ENCODE measurements at regions not wholly inside any gene's neighbourhood (a gene's known extent, or its start where the extent isn't known, plus 50 kb on each side); places are given as distances from the start of the nearest gene placed in this dataset.
"Not testable (repeated sequence)": the region's sequence is repeated elsewhere in the genome, so short reads cannot be mapped to it uniquely, and the experiment has no call there.

- FAIRE-seq; DNase-seq (ENCODE audit: extremely low spot score, insufficient read length, low read depth): not testable (repeated sequence)
Observed at GRCh38 chrX:123788193-123788592, 55.3 kb upstream of the THOC2 start.

DNA sequence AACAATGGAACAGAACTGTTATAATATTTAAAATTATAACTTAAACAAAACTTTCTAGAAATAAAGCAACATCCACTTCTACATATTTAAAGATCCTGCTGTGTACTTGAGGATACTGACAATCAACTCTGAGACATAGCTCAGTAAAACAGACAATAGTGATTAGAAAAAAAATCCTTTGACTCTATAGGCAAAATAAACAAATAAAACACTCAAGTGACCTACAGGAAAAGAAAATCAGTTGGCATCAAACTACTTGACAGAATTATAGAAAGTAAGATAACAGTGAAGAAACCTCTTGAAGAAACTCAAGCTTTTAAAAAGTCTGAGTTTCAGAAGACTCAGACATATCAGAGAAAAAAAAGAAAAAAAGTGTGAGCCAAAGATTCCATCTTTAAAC is 55.9 kb upstream of the THOC2 start:
- FAIRE-seq (no peak), DNase-seq (ENCODE audit: extremely low spot score, insufficient read length, low read depth) (no peak)

GRCh38 chrX:123797543-123798447 is 62.1 kb upstream of the XIAP start:
- peak; percentile 38 for FAIRE-seq
- DNase-seq (ENCODE audit: extremely low spot score, insufficient read length, low read depth), result no peak

DNA sequence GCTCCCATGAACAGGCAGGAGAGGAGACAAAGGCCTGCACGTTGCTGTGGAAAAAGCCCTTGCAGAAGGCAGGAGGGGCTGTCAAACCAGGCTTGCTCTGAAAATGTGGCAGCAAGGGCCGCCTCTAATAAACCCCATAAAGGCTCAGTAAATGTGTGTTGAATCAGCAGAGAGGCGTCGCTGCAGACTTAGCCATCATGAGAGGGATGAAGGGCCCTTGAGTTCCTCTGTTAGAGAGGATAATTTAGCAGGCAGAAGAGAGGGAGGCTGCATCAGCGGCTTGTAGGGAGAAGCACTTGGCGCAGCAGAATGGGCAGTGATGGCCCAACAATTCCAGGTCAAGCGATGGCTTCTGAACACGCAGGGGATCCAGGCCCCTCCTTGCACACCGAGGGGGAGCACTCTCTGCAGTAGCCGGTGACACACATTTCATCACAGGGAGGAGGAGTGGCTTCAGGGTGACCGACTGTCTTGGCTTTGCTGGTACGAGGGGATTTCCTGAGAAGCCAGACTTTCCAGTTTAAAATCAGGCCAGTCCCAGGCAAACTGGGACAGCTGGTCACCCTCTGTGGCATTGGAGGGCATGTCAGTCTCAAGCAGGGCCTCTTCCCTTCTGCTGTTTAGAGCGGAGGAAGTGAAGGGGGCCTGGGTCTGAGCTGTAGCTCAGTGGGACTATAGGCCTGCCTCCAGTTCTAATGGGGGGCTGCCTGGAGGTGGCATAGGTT is 61.0 kb upstream of the XIAP start:
- DNase-seq (ENCODE audit: extremely low spot score, insufficient read length, low read depth), result not testable (repeated sequence)

DNA sequence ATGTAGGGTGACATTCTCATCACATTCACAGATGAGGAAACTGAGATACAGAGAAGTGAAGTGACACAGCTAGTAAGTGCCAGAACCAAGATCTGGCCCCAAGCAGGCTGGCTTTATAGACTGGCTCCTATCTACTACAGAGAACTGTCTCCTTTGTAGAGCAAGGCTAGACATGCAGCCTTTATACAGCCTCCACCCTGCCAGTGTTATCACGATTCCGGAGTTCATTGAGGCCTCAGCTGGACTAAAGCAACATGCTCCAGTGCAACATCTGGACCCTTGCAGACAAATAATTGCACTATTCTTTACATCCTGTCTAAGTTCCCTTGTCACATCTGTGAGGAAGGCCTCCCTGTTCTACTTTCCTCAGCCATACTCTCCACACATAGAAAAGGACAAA is 58.0 kb upstream of the XIAP start:
- FAIRE-seq, result no peak
- DNase-seq (ENCODE audit: extremely low spot score, insufficient read length, low read depth), result no peak

More for the DNA sequence above, 61.0 kb upstream of the XIAP start:
- peak; percentile 36 for FAIRE-seq

GRCh38 chrX:123803331-123803983 is 56.4 kb upstream of the XIAP start:
- DNase-seq (ENCODE audit: extremely low spot score, insufficient read length, low read depth) (no peak), FAIRE-seq (peak; percentile 66)

DNA sequence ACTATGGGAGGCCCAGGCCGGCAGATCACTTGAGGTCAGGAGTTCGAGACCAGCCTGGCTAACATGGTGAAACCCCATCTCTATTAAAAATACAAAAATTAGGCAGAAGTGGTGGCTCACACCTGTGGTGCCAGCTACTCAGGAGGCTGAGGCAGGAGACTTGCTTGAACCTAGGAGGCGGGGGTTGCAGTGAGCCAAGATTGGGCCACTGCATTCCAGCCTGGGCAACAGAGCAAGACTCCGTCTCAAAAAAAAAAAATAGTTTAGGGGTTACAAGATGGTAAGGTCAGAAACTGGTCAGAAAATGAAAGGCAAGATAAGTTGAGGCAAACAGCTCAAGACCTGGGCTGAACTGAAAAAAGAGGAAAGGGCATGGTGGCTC is 55.9 kb upstream of the XIAP start:
- DNase-seq (ENCODE audit: extremely low spot score, insufficient read length, low read depth); FAIRE-seq: not testable (repeated sequence)

GRCh38 chrX:123807835-123808416 is 51.9 kb upstream of the XIAP start:
- DNase-seq (ENCODE audit: extremely low spot score, insufficient read length, low read depth), result no peak
- FAIRE-seq, result no peak

- DNase-seq (ENCODE audit: extremely low spot score, insufficient read length, low read depth) (no peak), FAIRE-seq (no peak)
Observed at GRCh38 chrX:123809854-123810375, 49.9 kb upstream of the XIAP start.

Data from GM18507 (cell line).